Activated CD4-positive, alpha-beta T cell treated with anti-CD3 and anti-CD28 coated beads, Interleukin-2, amount 50 U/mL, for 4 hours (primary cell): ENCODE measurements at regions not wholly inside any gene's neighbourhood (a gene's known extent, or its start where the extent isn't known, plus 50 kb on each side); places are given as distances from the start of the nearest gene placed in this dataset.
"Not testable (repeated sequence)": the region's sequence is repeated elsewhere in the genome, so short reads cannot be mapped to it uniquely, and the experiment has no call there.

Source experiments
- DNase-seq, 2 experiments: peaks; one replicate each; pipeline ENCODE4 v3.0.0-alpha.2; 2020

DNA sequence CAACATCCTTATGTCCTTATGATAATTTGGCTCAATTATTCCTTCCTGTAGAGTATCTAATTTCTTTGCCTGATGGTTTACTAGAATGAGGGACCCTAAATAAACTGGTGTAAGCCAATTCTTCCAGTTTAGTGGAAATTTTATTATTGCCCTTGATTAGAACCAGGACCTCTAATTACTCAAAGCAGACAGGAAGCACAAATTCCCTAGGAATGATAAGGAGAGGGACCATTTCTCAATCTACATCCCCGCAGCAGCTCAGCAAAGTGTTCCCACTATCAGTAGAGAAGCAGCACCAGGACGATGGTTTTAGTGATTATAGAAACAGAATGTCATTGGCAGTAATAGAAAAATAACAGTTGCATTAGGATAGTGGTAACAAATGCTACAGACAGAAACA, 97.1 kb downstream of the PLPPR4 start:
- DNase-seq = no peak

GRCh38 chr1:99363531-99363930, 99.2 kb downstream of the PLPPR4 start:
- DNase-seq = no peak

GRCh38 chr1:99365141-99365540, 100.8 kb downstream of the PLPPR4 start:
- DNase-seq = no peak

DNA sequence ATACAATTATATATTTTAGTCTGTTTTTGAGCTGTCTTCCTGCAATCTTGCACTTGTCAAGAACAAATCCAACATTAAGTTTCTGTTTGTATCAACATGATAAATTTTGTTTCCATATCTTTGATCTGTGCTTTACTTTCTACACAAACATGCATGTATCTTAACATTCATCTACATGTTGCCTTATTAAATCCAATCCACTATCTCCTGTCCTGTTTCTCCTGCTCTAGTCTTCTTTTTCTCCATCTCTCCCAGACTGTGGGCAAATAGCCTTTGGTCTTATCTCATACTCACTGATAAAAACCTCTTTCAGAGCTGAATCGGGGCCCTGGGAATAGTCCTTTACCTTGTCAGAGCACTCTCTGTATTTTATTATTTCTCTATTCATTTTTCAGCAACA, 101.3 kb downstream of the PLPPR4 start:
- DNase-seq = no peak

DNA sequence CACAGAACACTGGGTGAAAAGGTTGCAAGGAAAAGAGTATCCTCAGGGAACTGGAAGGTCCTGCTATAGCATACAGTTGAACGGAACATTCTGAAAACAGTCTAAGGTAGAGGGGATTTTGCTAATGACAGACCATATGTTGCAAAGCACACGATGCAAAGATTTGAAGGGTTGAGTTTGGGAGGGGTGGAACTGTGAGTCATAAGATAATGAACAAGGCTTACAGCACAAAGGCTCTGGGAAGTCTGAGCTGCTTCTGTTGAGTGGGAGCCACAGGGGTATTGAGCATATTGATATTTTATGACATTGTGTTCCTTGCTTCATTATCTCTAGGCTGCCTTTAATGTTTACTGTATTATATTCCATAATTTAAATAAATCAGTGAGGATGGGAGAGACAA, 104.9 kb downstream of the PLPPR4 start:
- DNase-seq = no peak

DNA sequence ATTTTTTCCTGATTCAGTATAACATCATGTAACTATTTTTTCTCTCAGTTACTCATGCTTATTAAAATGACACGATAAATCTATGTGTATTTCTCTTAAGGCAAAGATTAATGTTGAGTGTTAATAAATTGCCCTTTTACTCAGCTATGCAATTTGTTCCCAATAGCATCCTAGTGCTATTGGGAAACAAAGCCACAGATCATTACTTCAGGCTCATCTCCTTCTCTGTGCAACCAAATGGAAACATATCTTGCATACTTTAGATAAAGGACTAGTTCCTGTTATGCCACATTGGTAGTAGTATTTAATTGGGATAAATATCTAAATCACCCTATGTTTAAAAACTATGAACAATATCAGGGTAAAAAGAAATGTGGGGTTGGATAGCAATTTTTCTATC, 106.2 kb downstream of the PLPPR4 start:
- no peak for DNase-seq

DNA sequence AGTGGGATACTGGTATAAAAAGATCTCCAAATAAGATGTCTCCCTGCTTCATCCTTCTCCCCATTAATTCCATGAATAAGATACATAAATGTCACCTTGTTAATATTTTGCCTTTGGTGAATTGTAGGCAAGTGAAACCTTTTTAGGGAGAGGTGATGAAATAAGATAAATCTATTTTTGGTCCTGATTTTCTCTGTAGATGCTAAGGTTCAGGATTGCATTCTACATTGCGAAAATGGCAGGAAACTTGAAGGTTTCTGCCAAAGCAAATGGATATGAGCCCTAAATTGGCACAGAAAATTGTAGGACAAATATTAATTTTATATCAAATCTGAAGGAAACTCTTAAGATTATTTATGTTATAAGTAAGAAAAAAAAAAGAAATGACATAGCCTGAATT, 107.1 kb downstream of the PLPPR4 start:
- DNase-seq = no peak

- no peak for DNase-seq
Observed at GRCh38 chr1:99374109-99374508, 109.8 kb downstream of the PLPPR4 start.

DNA sequence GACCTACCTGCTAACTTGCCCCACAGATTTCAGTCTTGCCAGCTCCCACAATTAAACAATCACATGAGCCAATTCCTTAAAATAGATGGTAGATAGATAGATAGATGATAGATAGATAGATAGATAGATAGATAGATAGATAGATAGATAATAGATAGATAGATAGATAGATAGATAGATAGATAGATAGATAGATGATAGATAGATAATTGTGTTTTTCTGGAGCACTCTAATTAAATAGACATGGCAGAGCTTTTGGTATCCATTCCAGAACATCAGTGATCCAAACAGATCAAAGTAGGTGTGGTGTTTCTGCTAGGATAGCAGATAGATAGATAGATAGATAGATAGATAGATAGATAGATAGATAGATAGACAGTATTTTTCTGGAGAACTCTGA, 110.4 kb downstream of the PLPPR4 start:
- not testable (repeated sequence) for DNase-seq

GRCh38 chr1:99384021-99384420, 119.7 kb downstream of the PLPPR4 start:
- DNase-seq = no peak

DNA sequence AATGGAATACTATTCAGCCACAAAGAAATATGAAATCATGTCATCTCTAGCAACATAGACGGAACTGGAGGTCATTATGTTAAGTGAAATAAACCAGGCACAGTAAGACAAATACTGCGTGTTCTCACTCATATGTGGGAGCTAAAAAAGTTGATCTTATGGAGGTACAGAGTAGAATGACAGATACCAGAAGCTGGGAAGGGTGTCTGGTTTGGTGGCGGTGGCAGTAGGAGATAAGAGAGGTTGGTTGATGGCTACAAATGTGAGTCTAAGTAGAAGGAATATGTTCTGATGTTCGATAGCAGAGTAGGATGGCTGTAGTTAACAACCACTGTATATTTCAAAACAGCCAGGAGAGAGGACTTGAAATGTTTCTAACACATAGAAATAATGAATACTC, 121.6 kb downstream of the PLPPR4 start:
- no peak for DNase-seq

GRCh38 chr1:99396389-99396788, 132.1 kb downstream of the PLPPR4 start:
- no peak for DNase-seq

DNA sequence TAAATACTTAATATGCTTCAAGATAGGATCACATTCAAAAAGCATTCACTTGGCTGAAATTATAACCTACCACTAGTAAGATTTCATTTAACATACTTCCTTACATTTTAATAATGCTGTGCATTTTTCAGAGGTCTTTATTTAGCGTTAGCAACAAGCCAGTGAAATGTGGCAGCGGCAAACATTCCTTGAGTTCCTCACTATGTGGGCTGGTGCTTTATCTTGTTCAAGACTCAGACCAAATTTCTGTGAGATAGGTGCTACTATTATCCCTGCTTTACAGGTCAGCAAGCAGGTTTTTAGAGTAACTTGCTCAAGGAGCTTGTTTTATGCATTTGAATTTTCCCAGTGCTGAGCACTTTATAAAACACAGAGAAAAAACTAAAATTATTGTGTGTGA, 132.7 kb downstream of the PLPPR4 start:
- DNase-seq = no peak

- no peak for DNase-seq
Observed at GRCh38 chr1:99397863-99398262, 133.6 kb downstream of the PLPPR4 start.

DNA sequence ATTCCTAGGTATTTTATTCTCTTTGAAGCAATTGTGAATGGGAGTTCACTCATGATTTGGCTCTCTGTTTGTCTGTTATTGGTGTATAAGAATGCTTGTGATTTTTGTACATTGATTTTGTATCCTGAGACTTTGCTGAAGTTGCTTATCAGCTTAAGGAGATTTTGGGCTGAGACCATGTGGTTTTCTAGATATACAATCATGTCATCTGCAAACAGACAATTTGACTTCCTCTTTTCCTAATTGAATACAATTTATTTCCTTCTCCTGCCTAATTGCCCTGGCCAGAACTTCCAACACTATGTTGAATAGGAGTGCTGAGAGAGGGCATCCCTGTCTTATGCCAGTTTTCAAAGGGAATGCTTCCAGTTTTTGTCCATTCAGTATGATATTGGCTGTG, 137.3 kb downstream of the PLPPR4 start:
- not testable (repeated sequence) for DNase-seq

DNA sequence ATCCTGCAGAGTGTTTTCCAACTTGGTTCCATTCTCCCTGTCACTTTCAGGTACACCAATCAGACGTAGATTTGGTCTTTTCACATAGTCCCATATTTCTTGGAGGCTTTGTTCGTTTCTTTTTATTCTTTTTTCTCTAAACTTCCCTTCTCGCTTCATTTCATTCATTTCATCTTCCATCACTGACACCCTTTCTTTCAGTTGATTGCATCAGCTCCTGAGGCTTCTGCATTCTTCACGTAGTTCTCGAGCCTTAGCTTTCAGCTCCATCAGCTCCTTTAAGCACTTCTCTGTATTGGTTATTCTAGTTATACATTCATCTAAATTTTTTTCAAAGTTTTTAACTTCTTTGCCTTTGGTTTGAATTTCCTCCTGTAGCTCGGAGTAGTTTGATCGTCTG, 140.1 kb downstream of the PLPPR4 start:
- not testable (repeated sequence) for DNase-seq

GRCh38 chr1:99405325-99405724, 141.0 kb downstream of the PLPPR4 start:
- not testable (repeated sequence) for DNase-seq

- DNase-seq = no peak
Observed at GRCh38 chr1:99407018-99407417, 142.7 kb downstream of the PLPPR4 start.

DNA sequence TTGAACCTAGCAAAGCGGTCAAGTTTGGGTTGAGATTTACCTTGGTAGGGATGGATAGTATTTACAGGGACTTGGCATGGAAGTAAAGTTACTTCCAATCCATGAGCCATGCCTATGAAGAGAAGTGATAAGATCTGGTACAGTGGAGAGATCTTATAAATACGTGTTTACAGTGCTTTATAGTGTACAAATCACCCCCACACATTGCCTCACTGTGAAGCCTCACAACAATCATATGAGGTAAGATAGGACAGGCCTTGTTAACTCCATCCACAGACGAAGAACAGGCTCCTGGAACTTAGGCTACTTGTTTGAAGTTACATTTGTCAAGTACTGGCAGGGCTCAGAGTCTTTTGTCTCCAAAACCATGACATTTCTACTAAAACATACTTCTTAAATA, 159.8 kb downstream of the PLPPR4 start:
- DNase-seq = no peak

GRCh38 chr1:99429754-99430153, 165.5 kb downstream of the PLPPR4 start:
- DNase-seq = no peak

GRCh38 chr1:99438656-99439230, 174.5 kb downstream of the PLPPR4 start:
- DNase-seq = no peak

- no peak for DNase-seq
Observed at GRCh38 chr1:99439433-99440075, 175.3 kb downstream of the PLPPR4 start.

DNA sequence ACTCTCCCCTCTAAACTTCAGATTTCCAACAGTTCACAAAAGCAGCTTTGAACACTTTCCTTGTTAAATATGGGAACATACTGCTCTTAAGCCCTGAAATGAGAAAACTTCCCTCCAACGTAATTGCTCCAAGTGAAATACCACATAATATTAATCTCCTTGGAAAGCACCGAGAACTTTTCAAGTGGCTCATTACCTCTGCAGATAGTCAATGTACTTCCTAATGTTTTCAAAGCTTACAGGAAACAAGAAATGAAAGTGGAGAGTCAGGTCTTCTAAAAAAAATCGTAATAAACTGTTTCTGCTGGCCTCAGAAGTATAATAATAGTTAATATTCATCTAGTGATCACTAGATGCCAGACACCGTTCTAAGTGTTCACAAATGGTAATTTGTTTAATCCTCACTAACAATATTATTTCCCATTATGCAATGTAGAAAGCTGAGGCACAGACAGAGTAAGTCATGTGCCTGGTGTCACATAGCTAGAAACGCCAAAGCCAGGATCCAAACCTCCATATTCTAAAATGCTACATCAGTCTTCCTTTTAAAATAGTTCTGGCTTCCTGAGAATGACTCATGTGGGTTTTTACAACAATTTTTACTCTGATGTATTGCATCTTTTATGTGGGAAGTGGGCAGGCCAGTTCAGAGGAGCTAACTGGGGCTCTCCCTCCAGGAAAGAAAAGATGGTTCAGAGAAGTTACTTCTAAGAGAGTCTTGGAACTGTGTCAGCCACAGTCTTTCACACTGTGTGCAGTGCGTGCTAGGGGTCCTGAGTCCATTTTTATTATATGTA, 177.2 kb downstream of the PLPPR4 start:
- DNase-seq = no peak

GRCh38 chr1:99444211-99444927, 180.1 kb downstream of the PLPPR4 start:
- DNase-seq = not testable (repeated sequence)
